ENCODE measurements at regions not wholly inside any gene's neighbourhood (a gene's known extent, or its start where the extent isn't known, plus 50 kb on each side); places are given as distances from the start of the nearest gene placed in this dataset.

DNA sequence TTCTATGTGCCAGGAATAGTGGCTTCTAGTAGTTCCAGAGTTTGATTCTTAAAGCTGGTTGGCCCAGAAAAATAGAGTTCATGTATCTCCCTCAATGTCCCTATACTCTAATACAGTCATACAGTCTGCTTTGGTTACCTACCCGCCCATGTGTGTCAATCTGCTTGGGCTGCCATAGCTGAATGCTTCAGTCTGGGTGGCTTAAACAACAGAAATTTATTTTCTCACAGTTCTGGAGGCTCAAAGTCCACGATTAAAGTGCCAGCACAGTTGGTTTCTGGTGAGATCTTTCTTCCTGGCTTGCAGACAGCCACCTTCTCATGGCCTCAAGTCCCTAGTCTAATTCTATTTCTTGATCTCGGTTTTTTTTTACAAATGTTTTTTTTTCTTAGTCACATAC is 1739.0 kb downstream of the MAT2B start:
- no peak for DNase-seq

DNA sequence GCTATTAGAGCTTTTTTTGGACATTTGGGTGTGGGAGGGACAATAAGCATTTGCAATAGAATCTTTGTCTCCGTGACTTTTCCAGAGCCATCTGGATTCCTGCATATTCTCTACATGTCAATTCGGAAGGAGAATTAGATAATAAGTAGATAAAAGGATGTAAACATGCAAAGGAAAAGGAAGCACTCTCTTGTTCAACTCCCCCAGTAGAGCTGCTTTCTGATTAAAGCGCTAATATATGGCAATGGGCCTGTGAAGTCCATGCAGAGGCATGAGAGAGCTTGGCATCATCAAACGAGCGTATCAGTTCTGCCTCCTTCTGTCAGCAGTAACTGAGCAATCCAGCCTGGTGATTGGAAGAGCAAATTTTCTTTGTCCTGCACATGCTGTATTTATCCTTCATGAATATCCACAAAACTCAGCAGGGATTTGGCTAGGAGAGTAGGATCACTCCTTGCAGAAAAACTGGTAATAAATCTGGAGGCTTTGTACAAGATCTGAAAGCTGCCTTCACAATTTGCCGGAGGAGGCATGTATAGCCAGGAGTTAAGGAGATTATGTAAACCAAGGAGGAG is 1752.9 kb downstream of the MAT2B start:
- no peak for DNase-seq

GRCh38 chr5:165260426-165260825 is 1755.0 kb downstream of the MAT2B start:
- no peak for DNase-seq

- DNase-seq = no peak
Measured at GRCh38 chr5:165263536-165263935, 1758.1 kb downstream of the MAT2B start.

DNA sequence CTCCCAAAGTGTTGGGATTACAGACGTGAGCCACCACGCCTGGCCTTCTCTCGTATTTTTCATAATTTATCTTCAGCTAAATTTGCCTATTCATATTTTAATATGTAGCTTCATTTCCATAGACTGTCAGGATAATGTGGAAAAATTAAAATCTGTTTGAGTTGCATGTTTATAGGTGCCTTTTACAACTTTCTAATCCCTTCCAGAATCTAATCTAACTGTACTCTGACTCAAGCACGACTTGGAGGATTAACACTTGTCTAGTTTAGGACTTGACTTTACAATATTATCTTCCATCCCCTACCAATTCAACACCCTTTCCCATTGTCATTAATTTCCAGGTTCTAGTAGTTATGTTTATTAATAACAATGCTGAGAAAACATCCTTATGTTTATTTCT is 1761.5 kb downstream of the MAT2B start:
- DNase-seq = no peak

DNA sequence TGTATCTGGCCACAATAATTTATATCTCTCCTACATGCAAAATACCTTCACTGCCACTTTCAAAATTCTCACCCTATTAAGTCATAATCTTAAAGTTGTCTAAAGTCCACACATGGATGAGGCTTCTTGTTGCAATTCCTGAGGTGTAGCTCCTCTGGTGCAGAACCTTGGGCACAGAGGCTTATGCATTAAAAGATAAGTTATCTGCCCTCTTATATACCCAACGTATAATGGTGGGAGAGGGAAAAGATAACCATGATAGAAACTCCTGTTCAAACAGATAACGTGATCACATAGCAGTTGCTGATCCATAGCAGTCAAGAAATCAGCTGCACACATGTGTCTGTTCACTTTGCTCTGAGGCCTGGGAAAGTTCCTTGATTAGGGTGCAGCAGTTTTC is 1767.0 kb downstream of the MAT2B start:
- DNase-seq = no peak

GRCh38 chr5:165277661-165278060 is 1772.2 kb downstream of the MAT2B start:
- no peak for DNase-seq

DNA sequence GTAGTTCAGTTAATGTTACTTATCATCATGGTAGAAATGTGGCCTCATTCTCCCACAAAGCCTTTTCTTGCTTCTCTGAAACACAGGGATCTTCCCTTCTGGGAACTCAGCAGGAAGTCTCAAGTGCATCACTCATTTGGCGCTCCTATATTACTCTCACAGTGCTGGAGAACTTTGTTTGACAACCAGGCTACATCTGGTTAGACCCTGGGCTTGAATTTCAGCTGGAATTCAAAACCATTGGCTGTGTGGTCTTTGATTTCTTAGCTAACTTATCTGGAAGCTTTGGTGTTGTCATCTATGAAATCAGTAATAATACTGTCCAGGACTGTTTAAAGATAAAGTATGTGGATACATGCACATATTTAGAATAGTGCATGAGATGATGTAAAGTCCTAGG is 1777.1 kb downstream of the MAT2B start:
- DNase-seq = no peak

DNA sequence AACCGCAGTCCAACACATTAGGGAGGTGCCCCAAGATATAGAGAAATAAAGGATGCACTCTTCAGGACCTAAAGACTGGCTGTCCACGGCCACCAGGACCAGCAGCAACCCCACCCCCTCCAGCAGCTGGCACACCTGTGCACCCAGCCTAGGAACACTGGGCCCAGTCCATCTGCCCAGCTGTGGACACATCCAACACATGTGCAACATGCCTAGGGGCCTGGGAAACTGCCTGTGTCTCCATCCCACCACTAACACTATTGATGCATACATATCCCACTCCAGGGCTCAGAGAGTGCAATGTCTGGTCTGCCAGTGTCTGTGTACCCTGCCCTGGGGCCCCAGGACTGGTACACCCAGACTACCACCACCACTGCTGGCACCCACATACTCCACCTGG is 1781.3 kb downstream of the MAT2B start:
- no peak for DNase-seq

DNA sequence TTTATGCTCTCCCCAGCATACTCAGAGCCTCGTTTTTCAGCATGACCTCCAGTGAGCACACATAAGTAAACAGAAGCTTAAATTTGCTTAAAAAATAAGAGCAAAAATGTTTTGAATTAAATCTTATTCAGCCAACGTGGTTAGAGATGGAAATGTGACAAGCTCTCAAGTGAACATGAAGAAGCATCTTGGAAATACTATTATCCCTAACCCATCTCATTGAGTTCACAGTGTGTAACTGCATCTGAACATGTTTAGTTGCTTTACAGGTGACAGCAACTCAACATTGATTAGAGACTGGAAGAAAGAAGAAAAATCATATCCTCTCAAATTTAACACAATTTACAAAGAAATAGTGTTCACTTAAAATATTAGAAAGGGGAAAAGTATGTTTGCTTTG is 1785.1 kb downstream of the MAT2B start:
- DNase-seq = no peak

- no peak for DNase-seq
Measured at GRCh38 chr5:165296401-165297130, 1791.1 kb downstream of the MAT2B start.

DNA sequence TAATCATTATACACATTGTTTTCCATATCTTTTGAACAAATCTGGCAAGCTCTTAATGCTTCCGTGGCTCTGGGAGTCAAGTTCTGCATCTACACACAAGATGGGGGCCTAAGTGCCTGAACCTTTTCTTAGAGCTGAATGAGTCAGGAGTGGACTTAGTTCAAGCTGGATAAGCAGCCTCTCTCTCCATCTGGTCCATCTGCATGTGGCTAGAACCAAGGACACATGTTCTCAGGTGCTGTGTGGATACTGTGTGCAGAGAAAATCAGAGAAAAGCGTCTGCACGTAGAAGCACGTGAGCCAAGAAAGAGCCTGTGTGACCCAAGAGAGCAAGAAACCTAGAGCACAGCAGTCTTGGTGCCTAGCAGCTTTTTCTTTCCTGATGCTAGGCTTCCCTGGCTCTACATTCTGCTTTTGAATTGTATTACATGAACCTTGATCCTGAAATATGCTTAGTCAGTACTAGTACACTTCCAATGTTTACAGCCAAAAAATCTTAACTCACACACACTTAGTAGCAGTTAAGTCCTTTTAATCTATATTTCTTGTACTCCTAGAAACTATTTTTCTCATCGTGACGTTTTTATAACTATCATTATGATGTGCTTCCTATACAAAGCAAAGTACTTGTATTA is 1798.9 kb downstream of the MAT2B start:
- no peak for DNase-seq

DNA sequence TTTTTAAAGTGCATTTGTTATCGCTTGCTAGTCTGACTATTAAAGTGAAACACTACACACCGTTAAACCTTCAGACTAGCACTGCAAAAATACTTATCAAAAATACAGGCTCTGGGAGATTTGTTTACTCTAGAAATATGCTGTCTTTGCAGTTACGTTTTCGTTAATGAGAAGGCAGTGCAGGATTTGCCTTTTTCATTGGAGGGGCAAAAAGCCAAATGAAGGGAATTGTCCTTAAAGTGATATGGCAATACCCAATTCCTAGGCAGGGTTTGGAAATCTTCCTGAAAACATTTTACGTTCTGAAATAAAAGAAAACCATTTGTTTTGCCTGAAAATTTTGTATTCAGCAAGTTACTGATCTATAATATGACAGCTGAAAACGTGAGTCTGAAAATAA is 1800.2 kb downstream of the MAT2B start:
- no peak for DNase-seq

GRCh38 chr5:165309446-165309845 is 1804.0 kb downstream of the MAT2B start:
- no peak for DNase-seq

- no peak for DNase-seq
Measured at GRCh38 chr5:165310031-165310430, 1804.6 kb downstream of the MAT2B start.

GRCh38 chr5:165321912-165322311 is 1816.5 kb downstream of the MAT2B start:
- no peak for DNase-seq

DNA sequence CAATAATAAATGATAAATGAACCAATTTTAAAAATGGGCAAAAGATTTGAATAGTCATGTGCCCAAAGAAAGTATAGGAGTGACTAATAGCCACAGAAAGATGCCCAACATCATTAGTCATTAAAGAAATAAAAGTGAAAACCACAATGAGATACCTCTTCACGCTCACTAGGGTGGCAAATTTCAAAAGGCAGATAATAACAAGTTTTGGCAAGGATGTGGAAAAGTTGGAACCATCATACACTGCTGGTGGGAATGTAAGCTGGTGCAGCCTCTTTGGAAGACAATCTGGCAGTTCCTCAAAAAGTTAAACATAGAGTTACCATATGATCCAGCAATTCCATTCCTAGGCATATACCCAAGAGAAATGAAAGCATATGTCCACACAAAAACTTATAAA is 1819.8 kb downstream of the MAT2B start:
- no peak for DNase-seq

GRCh38 chr5:165327631-165328030 is 1822.2 kb downstream of the MAT2B start:
- no peak for DNase-seq

GRCh38 chr5:165328846-165329245 is 1823.4 kb downstream of the MAT2B start:
- no peak for DNase-seq

DNA sequence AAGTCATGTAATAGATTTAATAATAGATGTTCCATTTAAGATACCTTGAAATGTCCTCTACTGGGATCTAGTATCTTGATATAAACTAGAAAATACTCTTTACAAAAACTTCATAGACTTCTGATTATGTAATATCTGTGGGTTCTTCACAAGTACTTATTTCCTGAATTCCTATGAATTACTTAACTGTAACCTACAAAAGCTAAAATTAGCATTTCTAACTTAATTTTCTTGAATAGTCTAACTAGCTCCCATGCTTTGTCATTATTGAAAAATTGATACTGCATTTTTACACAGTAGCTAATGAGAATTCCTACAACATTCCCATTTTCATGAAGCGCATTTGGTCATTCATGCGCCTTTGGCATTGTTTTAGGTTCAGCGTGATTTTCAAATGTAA is 1828.2 kb downstream of the MAT2B start:
- no peak for DNase-seq

DNA sequence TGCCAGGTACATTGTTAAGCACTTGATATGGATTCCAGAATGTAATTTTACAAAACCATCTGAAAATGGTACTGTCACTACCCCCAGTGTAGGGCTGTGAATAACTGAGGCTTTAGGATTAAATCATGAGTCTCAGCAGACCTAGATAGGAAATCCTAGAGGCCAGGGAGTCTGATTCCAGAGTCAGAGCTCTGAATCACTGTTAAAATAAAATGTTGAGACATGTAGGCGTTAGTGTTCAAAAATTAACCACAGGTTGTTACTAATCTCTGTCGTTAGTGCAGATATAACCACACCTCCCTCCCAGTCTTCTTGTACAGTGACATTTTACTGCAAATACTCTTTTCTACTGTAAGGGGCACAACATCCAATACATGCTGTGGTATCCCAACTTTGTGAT is 1828.8 kb downstream of the MAT2B start:
- no peak for DNase-seq

- DNase-seq = no peak
Measured at GRCh38 chr5:165349735-165350134, 1844.3 kb downstream of the MAT2B start.

- DNase-seq = no peak
Measured at GRCh38 chr5:165351342-165351741, 1845.9 kb downstream of the MAT2B start.

GRCh38 chr5:165360366-165360765 is 1854.9 kb downstream of the MAT2B start:
- no peak for DNase-seq

All from CD4-positive, alpha-beta T cell treated with Interleukin-6 for 4 hours (primary cell).